PFSK-1 (cell line): ENCODE measurements at regions not wholly inside any gene's neighbourhood (a gene's known extent, or its start where the extent isn't known, plus 50 kb on each side); places are given as distances from the start of the nearest gene placed in this dataset.

Source experiments
- FOXP2 ChIP-seq: optimal IDR thresholded peaks from 2 replicates; pipeline ENCODE3; 2011; ENCODE audit warnings: borderline replicate concordance, control low read depth, inconsistent platforms; ENCODE audit not compliant: insufficient read depth; ENCODE audit errors: extremely low read length, extremely low read depth
- POLR2AphosphoS5 ChIP-seq: IDR thresholded peaks from 2 replicates; pipeline ENCODE4 v1.6.1; 2012; ENCODE audit warnings: low read depth, mild to moderate bottlenecking, control low read depth, low read length, moderate library complexity
- REST ChIP-seq, 2 experiments: IDR thresholded peaks; 2 replicates each; pipeline versions ENCODE4 v1.6.1 to v1.8.0; 2011 to 2012; ENCODE audit warnings: low read depth in 2 of 2, low read length in 2 of 2, control low read depth in 1 of 2, inconsistent platforms in 1 of 2, mild to moderate bottlenecking in 1 of 2, moderate library complexity in 1 of 2; ENCODE audit not compliant: insufficient read depth in 1 of 2
- SIN3A ChIP-seq: IDR thresholded peaks from 2 replicates; pipeline ENCODE4 v1.6.1; 2012; ENCODE audit warnings: mild to moderate bottlenecking, low read length, moderate library complexity, borderline replicate concordance; ENCODE audit not compliant: insufficient read depth
- TAF1 ChIP-seq: IDR thresholded peaks from 2 replicates; pipeline ENCODE4 v1.6.1; 2012; ENCODE audit warnings: low read length, control low read depth, borderline replicate concordance; ENCODE audit not compliant: insufficient read depth

- TF ChIP-seq REST (IDR thresholded peaks at IDR 0.05; ENCODE audit: insufficient read depth in 1 of 2, low read depth in 2 of 2, low read length in 2 of 2) (no peak), POLR2AphosphoS5 (no peak), SIN3A (no peak), TAF1 (no peak), FOXP2 (no peak)
Measured at GRCh38 chr2:17171446-17172049, 346.7 kb downstream of the RAD51AP2 start.
